ENCODE measurements at regions not wholly inside any gene's neighbourhood (a gene's known extent, or its start where the extent isn't known, plus 50 kb on each side); places are given as distances from the start of the nearest gene placed in this dataset.

DNA sequence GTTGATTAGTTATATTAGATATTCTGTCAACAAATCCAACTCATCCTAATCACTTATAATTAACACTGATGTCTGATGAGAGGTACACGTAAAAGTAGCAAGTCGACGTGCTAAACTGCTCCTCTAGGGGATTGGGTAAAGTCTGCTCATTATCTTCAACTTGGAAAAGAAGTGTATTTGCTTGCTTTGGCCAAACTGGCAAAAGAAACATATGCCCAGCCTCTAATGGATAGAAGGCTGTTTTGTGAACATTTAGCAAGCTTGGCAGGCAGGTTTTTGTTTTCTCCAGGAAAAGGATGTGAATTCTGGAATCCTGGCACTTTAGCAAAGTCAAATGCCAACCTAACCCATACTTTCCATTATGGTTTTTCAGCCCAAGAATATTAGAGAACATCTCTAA is 264.8 kb downstream of the TBL1XR1 start:
- no peak for DNase-seq (ENCODE audit: low read depth)

DNA sequence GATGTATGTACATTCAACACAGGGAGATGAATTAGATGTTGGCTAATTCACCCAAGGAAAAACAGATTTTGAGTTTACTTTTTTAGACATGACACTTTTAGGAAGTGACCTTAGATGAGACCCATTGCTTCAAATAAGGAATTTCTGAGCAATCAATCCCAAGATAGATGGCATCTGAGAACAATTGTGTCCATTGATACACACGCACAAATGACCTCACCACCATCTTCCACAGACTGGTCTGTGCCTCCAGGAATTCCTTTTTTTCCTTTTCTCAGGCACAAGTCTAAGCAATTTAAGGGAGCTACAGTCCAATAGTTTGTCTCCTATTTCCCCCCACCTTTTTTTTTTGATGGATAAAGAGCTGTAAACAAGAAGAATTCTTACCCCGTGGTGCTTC is 265.3 kb downstream of the TBL1XR1 start:
- no peak for DNase-seq (ENCODE audit: low read depth)

DNA sequence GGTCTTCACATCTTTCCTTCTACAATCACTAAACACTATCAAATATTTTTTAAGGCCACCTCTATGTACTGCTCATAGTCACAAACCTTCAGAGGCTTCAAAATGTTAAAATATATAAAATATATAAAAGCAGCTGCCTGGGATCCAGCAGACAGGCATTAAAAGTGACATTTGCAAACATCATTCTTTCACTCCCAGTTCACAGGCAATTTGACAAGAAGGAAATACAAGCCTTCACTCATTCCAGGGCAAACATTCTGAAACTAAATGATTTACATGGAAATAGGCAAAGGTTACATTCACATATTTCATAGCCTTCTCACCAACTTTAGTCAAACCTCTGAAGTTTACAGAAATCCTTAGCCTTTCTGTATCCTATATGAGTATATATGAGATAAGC is 266.3 kb downstream of the TBL1XR1 start:
- DNase-seq (ENCODE audit: low read depth) = no peak

DNA sequence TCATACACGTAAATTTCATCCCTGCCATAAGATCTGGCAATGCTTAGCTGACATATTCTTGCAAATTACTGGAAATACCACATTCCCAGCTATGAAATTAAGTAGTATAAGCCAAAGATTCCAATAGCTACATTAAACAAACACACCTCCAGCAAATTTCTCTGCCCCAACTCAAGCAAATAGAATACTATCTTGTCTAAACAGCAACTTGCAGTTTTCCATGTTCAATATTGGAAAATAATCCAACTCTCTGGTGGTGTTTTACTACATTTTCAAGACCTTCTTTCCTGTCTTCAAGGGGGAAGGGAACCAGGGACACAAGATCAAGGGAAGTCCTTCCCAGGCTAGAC is 268.7 kb downstream of the TBL1XR1 start:
- no peak for DNase-seq (ENCODE audit: low read depth)

DNA sequence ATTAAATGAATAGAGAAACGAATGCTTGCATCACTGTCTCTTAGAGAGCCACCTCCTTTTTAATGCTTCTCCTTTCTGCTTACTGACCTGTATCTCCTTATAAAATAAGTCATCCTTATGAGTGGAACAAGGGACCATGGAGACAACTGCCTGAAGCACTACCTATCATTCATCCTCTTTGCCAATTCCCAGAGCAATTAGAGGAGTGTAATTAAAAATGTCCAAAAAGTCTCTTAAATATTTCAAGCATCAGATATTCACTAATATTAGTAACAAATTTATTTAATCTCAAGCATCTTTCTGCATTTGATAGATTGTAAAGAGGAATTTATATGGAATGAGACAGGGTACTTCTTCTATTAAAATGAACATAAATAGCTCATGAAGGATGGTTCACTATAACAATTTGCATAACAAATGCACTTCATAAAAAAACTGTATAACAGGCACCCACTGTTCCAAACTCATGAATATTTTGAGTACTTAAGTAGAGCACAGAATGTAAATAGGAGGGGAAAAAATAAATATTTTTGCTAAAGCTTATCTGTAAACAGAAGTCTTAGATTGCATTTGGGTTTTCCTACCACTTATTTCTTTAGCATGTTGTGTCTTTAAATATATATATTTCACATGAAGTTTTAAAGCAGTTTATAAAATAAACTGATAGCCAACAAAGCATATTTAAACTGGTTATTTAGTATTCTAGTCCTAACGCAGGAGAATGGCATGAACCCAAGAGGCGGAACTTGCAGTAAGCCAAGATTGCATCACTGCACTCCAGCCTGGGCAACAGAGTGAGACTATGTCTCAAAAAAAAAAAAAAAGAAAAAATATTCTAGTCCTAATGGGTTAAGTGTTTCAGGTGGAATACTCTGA is 269.3 kb downstream of the TBL1XR1 start:
- DNase-seq (ENCODE audit: low read depth) = no peak

DNA sequence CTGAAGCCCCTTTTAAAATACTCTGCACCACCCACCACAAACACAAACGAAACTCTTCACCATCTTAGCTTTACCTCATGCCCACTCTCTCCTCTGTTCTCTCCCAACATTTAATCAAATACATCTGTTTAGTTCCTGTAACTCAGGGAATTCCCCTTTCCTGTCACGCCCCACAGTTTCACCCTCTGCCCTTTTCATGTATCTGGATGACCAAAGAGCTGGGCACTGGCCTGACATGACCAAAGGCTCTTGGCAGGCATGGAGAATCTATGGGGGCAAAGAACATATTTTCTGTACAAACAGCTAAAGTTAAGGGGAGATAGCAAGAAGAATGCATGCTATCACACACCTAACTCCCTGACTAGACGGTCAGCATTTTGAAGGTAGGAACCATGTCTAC is 270.0 kb downstream of the TBL1XR1 start:
- no peak for DNase-seq (ENCODE audit: low read depth)

DNA sequence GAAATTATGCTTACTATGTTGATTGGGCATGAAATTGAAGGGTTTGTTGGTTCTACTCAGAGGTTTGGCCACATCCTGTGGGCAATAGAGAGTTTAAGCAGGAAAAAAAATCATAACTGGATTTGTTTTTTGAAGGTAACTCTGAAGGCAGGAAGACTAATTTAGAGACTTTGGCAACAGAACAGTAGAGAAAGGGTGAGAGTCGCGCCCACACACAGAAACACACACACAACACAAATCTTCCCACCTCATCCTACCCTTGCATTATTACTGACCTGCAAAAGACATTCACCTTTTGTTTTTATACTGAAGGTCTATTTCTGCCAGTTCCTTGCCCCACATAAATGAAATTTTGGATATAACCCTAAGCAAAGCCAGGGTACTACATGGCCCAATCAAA is 270.6 kb downstream of the TBL1XR1 start:
- DNase-seq (ENCODE audit: low read depth) = no peak

DNA sequence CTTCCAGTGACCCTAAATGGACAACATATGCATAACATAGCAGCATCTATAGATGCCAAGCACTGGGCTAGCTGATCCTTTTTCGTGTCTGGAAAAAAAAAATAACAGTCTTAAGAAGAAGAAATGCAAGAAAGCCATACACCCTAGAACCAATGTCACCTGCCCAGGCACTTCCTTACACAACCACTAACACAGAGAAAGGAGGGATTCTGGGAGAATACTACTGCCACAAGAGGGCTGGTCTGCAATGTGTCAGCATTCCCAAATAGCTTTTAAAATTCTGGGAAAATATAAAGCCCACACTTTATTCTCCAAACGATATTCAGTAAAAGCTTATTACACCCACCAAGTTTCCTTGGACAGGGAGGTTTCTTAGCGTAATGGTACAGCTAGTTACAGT is 271.2 kb downstream of the TBL1XR1 start:
- DNase-seq (ENCODE audit: low read depth) = no peak

DNA sequence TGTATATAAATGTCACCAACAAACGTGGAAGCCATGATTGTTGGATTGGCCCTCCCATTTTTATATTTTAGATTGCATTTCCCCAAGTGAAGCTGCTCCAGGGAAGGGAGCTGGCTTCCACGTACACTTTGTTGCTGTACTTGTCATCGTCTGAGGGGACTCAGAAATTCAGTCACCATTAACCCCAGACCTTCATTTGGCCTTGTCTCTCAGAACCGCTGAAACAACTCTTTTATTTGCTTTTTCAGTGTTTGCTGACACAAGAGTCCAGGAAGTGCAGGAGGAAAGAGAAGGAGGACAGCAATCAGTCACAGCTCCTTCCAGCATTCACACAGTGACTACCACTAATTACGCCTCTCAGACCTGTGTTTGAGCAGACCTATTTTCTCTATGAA is 276.5 kb downstream of the TBL1XR1 start:
- DNase-seq (ENCODE audit: low read depth) = no peak

DNA sequence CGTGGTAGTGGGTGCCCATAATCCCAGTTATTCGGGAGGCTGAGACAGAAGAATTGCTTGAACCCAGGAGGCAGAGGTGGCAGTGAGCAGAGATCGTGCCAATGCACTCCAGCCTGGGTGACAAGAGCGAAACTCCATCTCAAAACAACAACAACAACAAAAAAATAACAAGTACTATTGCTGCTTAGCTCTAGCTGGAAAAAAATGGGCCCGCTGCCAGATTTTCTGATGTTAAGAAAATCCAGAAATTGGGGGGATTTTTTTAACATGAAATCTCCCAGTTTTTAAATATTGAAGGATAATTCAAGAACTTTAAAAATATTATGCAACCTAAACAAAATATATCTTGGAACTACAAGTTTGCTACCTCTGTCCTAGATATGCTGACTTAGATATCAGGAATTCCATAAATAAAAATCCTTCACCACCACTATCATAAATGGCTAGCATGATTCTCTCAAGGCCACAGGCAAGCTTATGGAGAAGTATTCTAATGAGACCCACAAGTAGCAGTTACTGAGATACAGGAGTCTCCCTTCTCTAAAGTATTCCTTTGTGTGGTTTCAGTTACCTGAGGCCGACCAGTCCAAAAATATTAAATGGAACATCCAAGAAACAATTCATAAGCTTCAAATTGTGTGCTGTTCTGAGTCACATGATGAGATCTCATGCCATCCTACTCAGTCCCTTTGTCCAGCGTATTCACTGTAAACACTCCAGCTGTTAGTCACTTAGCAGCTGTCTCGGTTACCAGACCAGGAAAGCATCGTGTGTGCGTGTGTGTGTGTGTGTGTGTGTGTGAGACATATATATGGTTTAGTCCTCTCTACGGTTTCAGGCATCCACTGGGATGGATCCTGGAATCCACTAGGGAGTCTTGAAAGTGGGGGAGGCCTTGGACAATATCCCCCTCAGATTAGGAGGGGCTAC is 277.2 kb downstream of the TBL1XR1 start:
- DNase-seq (ENCODE audit: low read depth) = peak; percentile 64

DNA sequence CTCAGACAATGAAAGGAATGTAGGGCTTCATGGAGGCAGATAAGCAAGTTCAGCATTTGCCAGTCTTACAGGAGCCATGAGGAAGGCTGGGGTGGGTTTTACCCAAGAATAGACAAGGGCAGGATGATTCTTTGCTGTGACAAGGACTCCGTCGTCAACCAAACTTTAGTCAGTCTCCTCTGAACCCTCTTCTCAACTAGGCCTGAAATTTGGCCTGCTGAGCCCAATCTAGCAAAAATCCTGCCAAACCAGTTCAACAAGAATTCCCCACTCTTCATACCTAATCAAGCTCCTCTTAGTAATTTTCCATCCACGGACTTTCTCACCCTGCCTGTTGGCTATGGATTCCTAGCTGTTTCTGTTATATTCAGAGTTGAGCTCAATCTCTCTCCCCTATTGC is 280.5 kb downstream of the TBL1XR1 start:
- no peak for DNase-seq (ENCODE audit: low read depth)

DNA sequence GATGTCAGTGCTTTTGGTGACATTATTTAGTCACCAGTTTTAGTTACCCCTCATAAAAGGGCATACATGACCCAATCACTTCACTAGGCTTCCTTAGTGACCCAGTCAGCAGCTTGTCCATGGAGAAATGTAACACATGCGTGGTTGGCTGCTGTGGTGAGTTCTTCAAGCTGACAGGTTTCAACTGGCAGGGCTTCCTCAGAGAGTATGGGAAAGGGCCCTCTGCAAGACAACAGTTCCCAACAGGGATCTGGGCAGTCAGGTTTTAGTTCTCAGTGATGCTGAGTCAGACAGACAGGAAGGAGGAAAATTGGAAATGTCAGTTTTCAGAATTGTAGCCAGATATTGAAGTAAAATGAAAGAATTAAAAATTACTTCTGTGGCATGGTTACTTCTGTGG is 282.5 kb downstream of the TBL1XR1 start:
- no peak for DNase-seq (ENCODE audit: low read depth)

DNA sequence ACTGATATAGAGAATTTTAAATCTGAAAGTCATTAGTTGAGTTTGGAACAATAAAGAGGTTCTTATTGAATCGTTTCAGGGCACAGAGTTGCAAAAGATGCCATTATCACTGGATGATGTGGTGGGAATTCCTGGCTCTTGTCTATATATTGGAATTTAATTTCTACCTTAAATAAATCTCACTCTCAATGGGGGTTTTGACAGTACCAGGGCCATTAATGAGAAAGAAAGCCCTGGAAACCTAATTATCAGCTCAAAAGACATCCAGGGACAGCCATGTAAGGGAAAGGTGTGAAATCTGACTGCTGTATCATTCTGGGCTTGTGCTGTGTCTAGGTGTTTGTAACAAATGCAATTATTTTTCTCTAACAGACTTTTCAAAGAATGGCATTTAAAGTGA is 285.7 kb downstream of the TBL1XR1 start:
- DNase-seq (ENCODE audit: low read depth) = no peak

DNA sequence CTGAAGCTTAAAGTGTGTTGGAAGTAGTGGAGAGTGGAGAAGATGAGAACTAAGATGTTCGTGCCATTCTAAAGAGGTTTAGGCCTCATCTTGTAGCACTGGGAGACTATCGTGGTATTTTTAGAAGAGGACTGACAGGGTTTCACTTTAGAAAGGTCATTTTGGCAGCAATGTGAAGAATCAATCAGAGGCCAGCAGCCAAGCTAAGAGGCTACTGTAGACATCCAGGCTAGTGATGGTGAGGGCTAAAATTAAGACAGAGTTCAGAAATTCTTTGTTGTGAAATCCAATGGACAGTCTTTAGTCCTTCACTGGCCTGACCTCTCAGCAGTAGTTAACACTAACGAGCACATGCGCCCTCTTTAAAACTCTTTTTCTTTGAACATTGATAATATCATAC is 288.2 kb downstream of the TBL1XR1 start:
- no peak for DNase-seq (ENCODE audit: low read depth)

DNA sequence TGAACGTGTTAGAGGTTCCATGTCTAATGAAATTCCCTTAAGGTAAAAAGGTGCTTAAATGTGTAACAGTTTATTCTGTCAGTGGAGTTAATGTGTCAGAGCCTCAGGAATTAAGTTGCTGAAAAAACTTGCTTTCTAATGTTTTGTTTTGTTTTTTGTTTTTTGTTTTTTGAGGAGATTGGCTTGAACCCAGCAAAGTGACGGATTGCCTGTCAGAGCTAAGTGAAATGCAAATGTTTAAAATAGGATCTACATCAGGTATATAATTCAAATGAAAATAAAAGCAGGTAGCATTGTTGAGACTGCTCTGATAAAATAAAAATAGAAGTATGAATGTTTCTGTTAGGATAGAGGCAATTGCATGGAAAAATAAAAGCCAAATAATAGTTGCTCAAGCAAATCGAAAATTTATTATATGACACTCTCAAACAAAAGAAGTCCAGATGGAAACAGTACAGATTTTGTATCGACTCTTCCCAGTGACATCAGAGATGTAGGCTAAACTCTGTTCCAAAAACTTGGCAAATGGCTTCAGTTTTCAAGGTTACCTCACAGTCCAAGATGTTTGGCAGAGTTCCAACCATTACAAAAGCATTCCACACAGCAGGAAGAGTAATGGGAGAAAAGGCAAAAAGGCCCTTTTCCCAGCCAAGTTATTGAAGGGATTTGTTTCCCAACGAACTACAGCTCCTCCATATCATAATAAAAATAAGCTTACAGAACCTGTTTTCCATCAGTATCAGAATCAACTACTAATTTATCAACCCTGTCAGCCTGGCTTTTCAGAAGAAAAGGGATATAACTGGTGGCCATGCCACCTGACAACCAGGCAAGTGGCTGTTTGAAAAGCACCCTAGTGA is 291.0 kb downstream of the TBL1XR1 start:
- peak; percentile 69 for DNase-seq (ENCODE audit: low read depth)

DNA sequence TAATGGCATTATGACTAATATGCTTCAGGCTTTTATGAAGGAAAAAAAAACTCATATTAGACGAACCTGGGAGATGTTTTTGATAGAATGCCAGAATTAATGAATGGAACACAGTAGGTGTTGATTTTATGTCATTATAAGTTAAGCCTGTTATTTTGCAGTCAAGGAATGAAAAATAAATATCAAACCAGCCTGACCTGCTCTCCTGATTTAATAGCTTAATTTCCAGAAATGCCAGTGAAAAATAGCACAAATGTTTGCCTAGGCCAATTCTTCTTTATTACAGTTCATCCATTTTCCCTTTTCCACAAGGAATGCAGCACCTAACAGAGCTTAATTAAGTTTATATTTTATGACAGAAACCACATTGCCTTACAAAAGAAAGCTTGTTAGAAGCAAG is 292.0 kb downstream of the TBL1XR1 start:
- DNase-seq (ENCODE audit: low read depth) = no peak

DNA sequence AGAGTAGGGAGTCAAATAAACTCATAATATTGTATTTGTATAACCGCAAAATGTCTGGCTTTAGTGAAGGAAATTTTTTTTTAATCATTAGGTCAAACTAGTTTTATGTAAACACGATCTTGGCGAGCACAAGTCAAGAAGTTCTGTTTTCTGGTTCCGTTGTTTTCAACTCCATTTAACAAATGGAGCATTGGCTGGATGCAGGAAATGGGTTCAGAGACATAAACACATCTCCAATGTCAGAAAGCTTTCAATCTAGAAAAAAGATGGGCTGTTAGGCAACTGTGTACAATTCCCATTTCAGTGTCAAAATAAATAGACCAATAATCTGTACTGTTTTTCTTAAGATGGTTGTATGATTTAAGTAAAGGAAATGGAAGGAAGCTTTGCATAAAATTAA is 292.8 kb downstream of the TBL1XR1 start:
- no peak for DNase-seq (ENCODE audit: low read depth)

DNA sequence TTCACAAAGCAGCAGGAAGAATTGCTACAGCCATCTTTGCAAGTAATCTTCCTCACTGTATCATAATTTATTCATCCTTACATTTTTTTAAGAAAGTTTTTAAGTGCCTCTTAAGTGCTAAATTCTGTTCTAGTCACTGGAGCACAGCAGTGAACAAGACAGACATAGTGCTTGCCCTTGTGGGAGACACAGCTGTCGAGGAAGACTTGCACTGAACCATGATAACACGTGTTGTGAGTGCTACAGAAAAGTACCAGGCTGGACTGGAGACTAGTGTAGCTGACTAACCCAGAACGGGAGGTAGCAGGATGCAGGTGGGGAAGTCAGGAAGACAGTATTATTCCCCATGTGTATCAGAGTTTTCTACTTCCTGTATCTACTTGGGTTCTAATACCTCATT is 300.6 kb downstream of the TBL1XR1 start:
- DNase-seq (ENCODE audit: low read depth) = no peak

DNA sequence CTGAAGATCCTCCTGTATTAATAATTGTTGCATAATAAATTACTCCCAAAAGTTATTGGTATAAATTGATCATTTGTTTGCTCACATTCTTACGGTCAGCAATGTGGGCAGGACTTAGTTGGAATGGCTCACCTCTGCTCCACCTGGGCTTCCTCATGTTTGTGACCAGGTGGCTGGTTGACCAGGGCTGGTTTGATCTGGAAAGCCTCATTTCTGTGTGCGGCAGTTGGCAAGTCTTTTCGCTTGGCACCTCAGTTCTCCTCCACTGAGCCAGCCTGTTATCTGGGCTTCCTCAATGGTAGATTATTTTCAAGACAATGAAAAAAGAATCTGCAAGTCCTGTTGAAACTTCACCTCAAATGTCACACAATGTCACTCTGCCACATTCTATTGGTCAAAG is 301.1 kb downstream of the TBL1XR1 start:
- DNase-seq (ENCODE audit: low read depth) = no peak

DNA sequence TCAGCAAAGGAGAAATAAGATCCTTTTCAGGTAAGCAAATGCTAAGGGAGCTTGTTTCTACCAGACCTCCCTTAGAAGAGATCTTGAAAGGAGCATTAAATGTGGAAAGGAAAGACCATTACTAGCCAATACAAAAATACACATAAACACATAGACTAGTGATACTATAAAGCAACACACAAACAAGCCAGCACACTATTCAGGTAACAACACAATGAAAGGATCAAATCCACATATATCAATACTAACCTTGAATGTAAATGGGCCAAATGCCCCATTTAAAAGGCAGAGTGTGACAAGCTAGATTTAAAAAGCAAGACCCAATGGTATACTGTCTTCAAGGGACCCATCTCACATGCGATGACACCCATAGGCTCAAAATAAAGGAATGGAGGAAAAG is 317.6 kb downstream of the TBL1XR1 start:
- DNase-seq (ENCODE audit: low read depth) = no peak

DNA sequence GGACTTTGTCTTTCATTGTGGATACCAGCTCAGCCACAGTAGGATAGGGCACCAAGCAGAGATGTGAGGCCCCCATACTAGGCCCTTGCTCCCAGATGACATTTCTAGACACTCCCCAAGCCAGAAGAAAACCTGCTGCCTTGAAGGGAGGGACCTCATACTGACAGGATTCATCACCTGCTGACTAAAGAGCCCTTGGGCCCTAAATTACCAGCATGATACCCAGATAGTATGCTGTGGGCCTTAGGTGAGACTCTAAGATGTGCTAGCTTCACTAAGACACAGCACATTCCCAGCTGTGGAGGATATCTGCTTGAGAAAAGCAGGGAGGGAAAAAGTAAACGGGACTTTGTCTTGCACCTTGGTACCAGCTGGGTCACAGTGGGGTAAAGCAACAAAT is 324.0 kb downstream of the TBL1XR1 start:
- DNase-seq (ENCODE audit: low read depth) = no peak

DNA sequence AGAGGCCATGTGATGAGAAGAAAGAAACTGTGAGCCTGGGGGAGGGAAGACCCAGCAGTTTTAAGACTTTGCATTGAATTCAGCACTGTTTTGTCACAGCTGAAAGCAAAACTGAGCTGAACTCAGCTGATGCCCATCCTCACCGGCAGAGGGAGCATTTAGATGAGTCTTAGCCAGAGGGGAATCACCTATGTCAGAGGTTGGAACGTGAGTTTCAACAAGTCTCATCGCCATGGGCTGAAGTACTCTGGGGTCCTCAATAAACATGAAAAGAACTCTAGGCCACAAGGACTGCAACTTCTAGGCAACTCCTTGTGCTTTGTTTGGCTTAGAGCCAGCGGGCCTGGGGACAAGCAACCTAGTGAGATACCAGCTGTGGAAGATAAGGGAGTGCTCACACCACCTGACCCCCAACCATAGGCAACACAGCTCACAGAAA is 324.5 kb downstream of the TBL1XR1 start:
- peak; percentile 59 for DNase-seq (ENCODE audit: low read depth)
